NT2/D1 (cell line): ENCODE measurements at regions not wholly inside any gene's neighbourhood (a gene's known extent, or its start where the extent isn't known, plus 50 kb on each side); places are given as distances from the start of the nearest gene placed in this dataset.

Source experiments
- SUZ12 ChIP-seq: IDR thresholded peaks from 2 replicates; pipeline ENCODE4 v1.6.1; 2011; ENCODE audit not compliant: insufficient read length, insufficient read depth; ENCODE audit errors: extremely low read depth
- YY1 ChIP-seq: IDR thresholded peaks from 2 replicates; pipeline ENCODE4 v1.6.1; 2011; ENCODE audit not compliant: insufficient read length, insufficient read depth

DNA sequence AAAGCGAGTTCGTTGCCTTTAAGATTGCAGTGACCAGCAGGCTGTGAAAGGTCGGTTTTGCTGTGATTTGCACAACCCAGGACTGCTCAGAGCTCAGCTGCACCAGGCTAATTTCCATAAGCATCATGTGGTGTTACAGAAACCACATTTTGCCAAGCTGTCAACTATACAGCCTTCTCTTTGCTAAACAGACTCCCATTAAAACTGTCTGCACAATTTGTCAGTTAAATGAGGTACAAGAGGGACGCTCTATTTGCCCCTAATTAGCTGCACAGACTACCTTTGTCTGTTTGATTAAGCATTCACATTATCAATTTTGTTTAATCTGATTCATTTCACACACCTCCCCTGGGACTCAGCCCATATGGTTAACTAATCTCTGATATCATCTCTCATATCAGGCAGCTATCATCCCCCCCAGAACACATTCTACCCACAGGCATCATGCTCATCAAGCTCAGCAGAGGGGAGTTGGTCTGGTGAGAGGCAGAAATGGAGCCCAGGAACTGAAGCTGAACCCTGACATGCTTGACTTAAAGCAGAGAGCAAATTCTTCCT lies 62.1 kb downstream of the OLIG3 start:
- TF ChIP-seq SUZ12 (no peak), YY1 (no peak)
